ENCODE measurements at regions not wholly inside any gene's neighbourhood (a gene's known extent, or its start where the extent isn't known, plus 50 kb on each side); places are given as distances from the start of the nearest gene placed in this dataset.

- Histone ChIP-seq H3K9me3 (no peaks in the 10 kb centered on the region), H3K4me1 (peaks cover 0 to 4% (median 0%) of the 10 kb centered on the region in 4 donors), H3K4me3 (no peak overlapping the region), H3K27ac (peak overlapping the region in 1 of 4 donors; percentile 6), H3K27me3 (no peaks in the 10 kb centered on the region), H3K36me3 (no peaks in the 10 kb centered on the region)
- WGBS, 2 donors = 71 to 84% methylated on average over 4 to 5 of the region's 5 CpGs
- DNase-seq (no peak), ATAC-seq (ENCODE audit: low FRiP score in 2 of 2) (peak in 1 of 2 donors; percentile 84)
- TF ChIP-seq CTCF (IDR thresholded peaks at IDR 0.05) = no peak
- TF ChIP-seq EP300 (IDR thresholded peaks at IDR 0.05) = no peak
- no peak for TF ChIP-seq POLR2A (IDR thresholded peaks at IDR 0.05)
- no peak for TF ChIP-seq POLR2AphosphoS5 (IDR thresholded peaks at IDR 0.05)
These were observed 98.8 kb upstream of the DUSP10 start for GRCh38 chr1:221840511-221841243.

GRCh38 chr1:221839782-221840395 lies 98.0 kb upstream of the DUSP10 start:
- peak in 1 of 2 donors; percentile 55 for DNase-seq
- no peaks in the 10 kb centered on the region for H3K9me3 ChIP-seq

GRCh38 chr1:221839321-221839720 lies 97.4 kb upstream of the DUSP10 start:
- TF ChIP-seq CTCF (IDR thresholded peaks at IDR 0.05) = no peak
- no peak for TF ChIP-seq POLR2A (IDR thresholded peaks at IDR 0.05)
- TF ChIP-seq POLR2AphosphoS5 (IDR thresholded peaks at IDR 0.05) = no peak
- no peak for TF ChIP-seq EP300 (IDR thresholded peaks at IDR 0.05)

More at GRCh38 chr1:221839782-221840395, 98.0 kb upstream of the DUSP10 start:
- Histone ChIP-seq H3K4me1 (peaks cover 0 to 7% (median 2%) of the 10 kb centered on the region in 4 donors), H3K4me3 (no peak overlapping the region), H3K36me3 (no peaks in the 10 kb centered on the region), H3K27me3 (no peaks in the 10 kb centered on the region), H3K27ac (no peak overlapping the region)
- TF ChIP-seq EP300 (IDR thresholded peaks at IDR 0.05) (no peak), POLR2A (IDR thresholded peaks at IDR 0.05) (no peak), POLR2AphosphoS5 (IDR thresholded peaks at IDR 0.05) (peak in 1 of 2 donors; percentile 9)
- 72 to 81% methylated on average over 7 of the region's 7 CpGs for WGBS, 2 donors
- ATAC-seq (ENCODE audit: low FRiP score in 2 of 2) = peak in 1 of 2 donors; percentile 85

GRCh38 chr1:221837896-221838295 lies 96.0 kb upstream of the DUSP10 start:
- DNase-seq (no peak), ATAC-seq (ENCODE audit: low FRiP score in 2 of 2) (no peak)
- Histone ChIP-seq H3K27me3 (no peaks in the 10 kb centered on the region), H3K9me3 (no peaks in the 10 kb centered on the region), H3K4me1 (peaks cover 0 to 7% (median 4%) of the 10 kb centered on the region in 4 donors), H3K36me3 (no peaks in the 10 kb centered on the region), H3K27ac (no peak overlapping the region), H3K4me3 (no peak overlapping the region)
- 54 to 72% methylated on average over 8 of the region's 8 CpGs for WGBS, 2 donors
- no peak for TF ChIP-seq POLR2A (IDR thresholded peaks at IDR 0.05)

More at GRCh38 chr1:221839321-221839720, 97.4 kb upstream of the DUSP10 start:
- Histone ChIP-seq H3K36me3 (no peaks in the 10 kb centered on the region), H3K27ac (no peak overlapping the region), H3K27me3 (no peaks in the 10 kb centered on the region), H3K4me1 (peaks cover 0 to 7% (median 2%) of the 10 kb centered on the region in 4 donors), H3K9me3 (no peaks in the 10 kb centered on the region), H3K4me3 (no peak overlapping the region)
- WGBS, 2 donors = 83 to 100% methylated on average over 1 of the region's 1 CpG
- DNase-seq = no peak
- ATAC-seq (ENCODE audit: low FRiP score in 2 of 2) = no peak

GRCh38 chr1:221834698-221835513 lies 93.0 kb upstream of the DUSP10 start:
- H3K9me3 ChIP-seq = no peaks in the 10 kb centered on the region
- TF ChIP-seq POLR2AphosphoS5 (IDR thresholded peaks at IDR 0.05) = no peak
- no peak for TF ChIP-seq EP300 (IDR thresholded peaks at IDR 0.05)
- TF ChIP-seq POLR2A (IDR thresholded peaks at IDR 0.05) = no peak
- no peak for TF ChIP-seq CTCF (IDR thresholded peaks at IDR 0.05)
- no peak for ATAC-seq (ENCODE audit: low FRiP score in 2 of 2)
- H3K27me3 ChIP-seq = no peaks in the 10 kb centered on the region
- H3K4me1 ChIP-seq = peaks cover 0 to 8% (median 4%) of the 10 kb centered on the region in 4 donors
- DNase-seq = no peak
- H3K27ac ChIP-seq = no peak overlapping the region
- no peak overlapping the region for H3K4me3 ChIP-seq
- 62 to 82% methylated on average over 3 of the region's 3 CpGs for WGBS, 2 donors
- H3K36me3 ChIP-seq = no peaks in the 10 kb centered on the region
